ENCODE measurements at regions not wholly inside any gene's neighbourhood (a gene's known extent, or its start where the extent isn't known, plus 50 kb on each side); places are given as distances from the start of the nearest gene placed in this dataset.

DNA sequence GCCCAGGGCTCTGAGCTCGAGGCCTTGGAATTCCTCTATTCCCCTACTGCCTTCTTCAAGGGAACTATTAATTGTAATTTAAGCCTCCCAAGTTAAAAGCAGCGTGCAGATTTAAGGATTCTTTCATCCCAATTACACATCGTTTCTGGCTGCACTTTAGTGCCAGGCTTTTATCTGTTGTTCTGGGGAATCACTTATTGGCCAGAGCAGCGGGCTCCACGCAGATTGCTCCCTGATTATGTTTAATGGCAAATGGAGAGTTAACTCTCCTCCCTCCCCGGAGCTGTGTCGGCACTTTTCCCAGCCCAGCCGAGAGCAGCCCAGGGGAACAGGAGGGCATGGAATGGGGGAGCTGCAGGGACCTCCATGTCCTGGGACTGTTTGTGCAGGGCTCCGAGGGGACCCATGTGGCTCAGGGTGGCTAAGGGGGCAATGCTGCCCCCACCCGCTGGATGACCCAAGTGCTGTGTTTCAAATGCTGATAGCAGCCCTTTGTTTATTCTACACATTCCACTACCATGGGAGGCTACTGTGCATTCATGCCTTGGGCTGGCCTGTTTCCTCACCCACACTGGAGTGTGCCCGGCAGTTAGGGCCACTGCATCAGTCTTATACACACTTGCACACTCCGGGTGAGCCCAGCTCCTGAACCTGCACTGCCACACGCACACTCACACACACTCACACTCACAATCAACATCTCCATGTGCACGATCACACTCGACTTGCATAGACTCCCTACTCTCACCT is 93.3 kb upstream of the POU3F1 start:
- FAIRE-seq (no peak), DNase-seq (ENCODE audit: insufficient read length, low spot score) (no peak)
- TF ChIP-seq, protein P1, sequence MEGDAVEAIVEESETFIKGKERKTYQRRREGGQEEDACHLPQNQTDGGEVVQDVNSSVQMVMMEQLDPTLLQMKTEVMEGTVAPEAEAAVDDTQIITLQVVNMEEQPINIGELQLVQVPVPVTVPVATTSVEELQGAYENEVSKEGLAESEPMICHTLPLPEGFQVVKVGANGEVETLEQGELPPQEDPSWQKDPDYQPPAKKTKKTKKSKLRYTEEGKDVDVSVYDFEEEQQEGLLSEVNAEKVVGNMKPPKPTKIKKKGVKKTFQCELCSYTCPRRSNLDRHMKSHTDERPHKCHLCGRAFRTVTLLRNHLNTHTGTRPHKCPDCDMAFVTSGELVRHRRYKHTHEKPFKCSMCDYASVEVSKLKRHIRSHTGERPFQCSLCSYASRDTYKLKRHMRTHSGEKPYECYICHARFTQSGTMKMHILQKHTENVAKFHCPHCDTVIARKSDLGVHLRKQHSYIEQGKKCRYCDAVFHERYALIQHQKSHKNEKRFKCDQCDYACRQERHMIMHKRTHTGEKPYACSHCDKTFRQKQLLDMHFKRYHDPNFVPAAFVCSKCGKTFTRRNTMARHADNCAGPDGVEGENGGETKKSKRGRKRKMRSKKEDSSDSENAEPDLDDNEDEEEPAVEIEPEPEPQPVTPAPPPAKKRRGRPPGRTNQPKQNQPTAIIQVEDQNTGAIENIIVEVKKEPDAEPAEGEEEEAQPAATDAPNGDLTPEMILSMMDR (IDR thresholded peaks at IDR 0.05; ENCODE audit: insufficient read depth, missing control alignments): no peak

DNA sequence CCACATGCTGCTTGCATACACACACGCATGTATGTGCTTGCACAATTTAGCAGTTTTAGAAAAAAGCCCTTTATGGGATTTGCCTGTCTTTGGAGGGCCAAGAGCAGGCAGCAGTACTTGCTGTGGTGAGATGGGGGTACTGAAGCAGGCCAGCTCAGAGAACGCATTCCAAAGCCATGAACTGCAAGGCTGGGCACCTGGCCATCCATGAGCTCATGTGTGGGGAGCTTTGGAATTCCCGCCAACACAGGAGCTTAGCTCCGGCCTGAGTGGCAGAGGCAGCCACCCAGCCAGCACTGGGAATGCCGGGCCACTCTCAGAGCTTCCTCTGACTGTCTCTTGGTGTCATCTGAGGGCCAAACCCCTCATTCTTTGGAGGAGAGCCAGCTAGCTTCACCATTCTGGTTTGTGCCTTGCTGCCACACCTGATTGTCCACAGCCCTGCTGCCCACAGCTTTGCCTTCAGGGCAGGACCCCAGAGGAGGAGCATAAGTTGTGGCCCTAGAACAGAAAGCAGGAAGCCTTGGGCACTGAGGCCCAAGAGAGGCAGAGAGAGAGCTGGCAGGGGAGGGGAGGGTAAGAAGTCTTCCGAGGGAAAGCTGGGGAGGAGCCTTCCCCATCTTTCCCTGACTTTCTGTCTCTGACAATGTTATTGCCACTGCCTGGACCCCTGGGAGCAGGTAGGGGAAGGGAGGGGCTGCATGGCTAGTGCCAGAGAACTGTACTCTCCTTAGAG is 92.1 kb upstream of the POU3F1 start:
- TF ChIP-seq, protein P1 (IDR thresholded peaks at IDR 0.05; ENCODE audit: insufficient read depth, missing control alignments): no peak
- DNase-seq (ENCODE audit: insufficient read length, low spot score) (no peak), FAIRE-seq (no peak)

DNA sequence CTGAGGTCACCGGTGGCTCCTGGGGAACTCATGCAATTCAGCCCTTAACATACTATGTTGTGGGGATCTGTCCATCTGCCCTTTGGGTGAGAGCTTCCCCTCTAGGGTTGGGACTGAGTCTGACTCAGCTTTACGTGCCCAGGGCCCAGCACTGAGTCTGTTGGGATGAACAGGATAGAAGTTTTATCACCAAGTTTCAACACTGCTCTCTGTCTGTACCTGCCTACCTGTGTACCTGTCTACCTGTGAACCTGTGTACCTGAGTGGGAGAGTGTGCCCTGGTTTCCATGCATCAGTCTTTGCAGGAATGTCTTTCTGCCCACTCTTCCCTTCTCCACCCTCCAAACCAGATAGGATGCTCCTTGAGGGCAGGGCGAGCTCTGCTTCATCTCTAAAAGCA is 90.6 kb upstream of the POU3F1 start:
- DNase-seq (ENCODE audit: insufficient read length, low spot score) (no peak), FAIRE-seq (no peak)
- TF ChIP-seq, protein P1 (IDR thresholded peaks at IDR 0.05; ENCODE audit: insufficient read depth, missing control alignments): no peak

DNA sequence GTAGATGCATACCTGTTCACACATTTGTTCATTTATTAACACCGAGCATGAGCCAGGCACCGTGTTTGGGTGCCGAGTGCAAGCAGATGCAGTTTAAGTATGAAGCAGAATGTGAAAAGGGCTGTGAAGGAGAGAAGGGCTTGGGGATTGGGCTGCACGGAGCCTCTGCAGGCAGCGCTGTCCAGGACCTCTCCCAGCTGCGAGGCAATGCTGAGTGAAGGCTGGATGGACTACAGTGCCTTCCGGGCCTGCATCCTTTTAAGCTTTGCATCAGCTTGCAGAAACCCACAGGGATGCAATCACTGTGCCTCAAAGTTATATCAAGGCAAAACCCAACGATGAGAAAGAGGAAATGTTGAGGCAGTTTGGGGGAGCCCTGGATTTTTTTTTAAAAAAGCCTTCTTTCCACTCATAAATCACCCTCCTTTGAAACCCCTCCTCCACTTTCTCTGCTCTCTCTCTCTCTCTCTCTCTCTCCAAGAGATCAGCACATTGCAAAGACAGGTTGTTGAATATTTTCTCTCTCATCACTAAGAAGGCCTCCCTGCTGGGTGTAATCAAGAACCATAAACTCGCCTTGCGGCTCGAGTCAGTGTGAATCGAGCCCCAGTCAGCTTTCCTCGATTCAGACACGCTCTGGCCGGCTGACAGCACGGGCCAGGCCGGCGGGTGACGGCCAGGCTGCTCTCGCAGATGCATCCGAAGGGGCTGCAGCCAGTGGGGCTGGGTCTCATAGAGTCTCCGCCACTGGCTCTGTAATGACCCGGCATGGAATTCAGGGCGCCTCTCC is 89.2 kb upstream of the POU3F1 start:
- TF ChIP-seq, protein P1 (IDR thresholded peaks at IDR 0.05; ENCODE audit: insufficient read depth, missing control alignments): no peak
- DNase-seq (ENCODE audit: insufficient read length, low spot score) (no peak), FAIRE-seq (no peak)

DNA sequence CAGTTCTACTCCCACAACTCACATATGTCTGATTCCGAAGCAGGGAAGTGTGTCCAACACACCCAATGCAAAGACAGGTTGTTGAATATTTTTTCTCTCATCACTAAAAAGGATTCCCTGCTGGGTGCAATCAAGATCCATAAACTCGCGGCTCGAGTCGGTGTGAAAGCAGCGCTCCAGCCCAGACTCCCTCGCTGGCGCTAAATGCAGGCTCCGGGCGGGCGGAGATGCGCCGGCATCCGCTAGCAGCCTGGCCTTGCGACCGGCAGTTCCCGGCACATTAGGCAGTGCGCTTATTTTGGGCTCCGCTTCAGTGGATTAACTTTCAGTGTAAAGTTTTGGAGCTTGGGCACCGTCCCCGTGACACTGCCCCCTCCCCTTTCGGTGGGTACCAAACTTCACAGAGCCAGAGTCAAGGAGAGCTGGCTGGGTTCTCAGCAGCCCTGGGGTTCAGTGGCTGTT is 87.7 kb upstream of the POU3F1 start:
- no peak for FAIRE-seq
- no peak for DNase-seq (ENCODE audit: insufficient read length, low spot score)
- TF ChIP-seq, protein P1 (IDR thresholded peaks at IDR 0.05; ENCODE audit: insufficient read depth, missing control alignments): no peak

DNA sequence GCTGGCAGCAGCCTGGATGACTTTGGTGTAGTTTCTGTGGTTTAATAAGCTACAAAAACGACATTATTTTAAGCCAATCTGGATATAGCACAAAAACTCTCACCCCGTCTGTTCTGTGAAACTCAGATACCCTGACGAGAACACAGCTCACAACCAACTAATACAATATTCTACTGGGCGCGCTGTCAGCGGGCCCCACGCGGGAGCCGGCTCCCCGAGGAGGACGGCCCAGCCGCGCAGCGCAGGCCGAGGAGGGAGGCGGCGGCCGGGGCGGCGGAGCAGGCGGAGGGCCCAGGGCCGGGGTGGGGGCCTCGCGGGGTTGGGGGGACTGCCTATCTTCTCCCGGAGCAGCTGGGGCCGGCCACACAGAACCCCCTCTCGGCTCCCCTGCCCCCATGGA is 87.2 kb upstream of the POU3F1 start:
- TF ChIP-seq, protein P1 (IDR thresholded peaks at IDR 0.05; ENCODE audit: insufficient read depth, missing control alignments): no peak
- DNase-seq (ENCODE audit: insufficient read length, low spot score): no peak
- no peak for FAIRE-seq

All from D721Med (cell line).